HG02763 (cell line): ENCODE measurements at regions not wholly inside any gene's neighbourhood (a gene's known extent, or its start where the extent isn't known, plus 50 kb on each side); places are given as distances from the start of the nearest gene placed in this dataset.

ENCODE experiments used
- ATAC-seq: cut with Tn5 transposase; IDR thresholded peaks from one replicate; pipeline ENCODE4 v1.9.1; 2021; ENCODE audit warnings: mild to moderate bottlenecking, moderate library complexity; ENCODE audit not compliant: unreplicated experiment

DNA sequence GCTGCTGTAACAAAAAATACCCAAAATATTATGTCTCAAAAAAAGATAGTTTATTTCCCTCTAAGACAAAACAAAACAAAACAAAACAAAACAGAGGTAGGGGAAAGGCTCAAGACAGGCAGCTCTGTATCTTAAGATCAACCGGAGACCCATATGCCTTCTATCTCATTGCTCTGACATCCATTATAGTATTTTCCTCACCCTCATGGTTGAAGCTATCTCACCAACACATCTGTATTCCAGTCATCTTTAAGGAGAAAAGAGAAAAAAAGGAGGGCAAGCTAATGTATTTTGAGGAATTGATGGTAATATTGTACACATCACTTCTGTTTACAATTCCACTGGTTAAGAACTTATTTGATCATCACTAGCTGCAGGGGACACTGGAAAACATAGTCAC is 239.7 kb downstream of the ICOS start:
- ATAC-seq: no peak

DNA sequence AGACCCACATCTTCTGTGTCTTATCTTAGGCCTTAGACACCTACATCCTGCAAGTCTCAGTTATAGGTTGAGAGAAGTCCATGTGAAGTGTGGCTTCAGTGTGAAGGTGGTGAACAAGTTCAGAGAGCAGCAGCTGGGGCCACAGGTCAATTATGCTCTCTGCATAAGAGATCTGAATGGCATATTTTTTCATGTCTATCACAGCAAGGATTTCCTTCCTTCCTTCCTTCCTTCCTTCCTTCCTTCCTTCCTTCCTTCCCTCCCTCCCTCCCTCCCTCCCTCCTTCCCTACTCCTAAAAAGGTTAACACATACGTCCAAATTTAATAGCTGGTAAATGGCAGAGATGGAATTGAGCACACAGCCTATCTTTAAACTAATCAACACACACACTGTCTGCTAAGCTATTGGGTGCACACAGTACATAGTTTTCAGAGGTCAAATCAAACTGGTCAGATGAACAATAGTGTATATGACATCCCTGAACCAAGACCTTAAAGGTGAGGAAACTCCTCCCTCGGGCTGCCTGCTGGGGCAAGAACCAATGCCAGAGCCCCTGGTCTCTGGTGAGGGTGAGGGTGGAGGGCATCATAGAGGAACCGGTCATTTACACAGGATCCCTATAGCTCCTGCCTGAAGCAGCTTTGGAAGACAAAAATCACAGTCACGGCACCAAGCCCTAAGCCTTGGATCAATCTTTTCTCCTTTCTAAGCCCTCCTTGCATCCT is 240.9 kb downstream of the ICOS start:
- no peak for ATAC-seq

DNA sequence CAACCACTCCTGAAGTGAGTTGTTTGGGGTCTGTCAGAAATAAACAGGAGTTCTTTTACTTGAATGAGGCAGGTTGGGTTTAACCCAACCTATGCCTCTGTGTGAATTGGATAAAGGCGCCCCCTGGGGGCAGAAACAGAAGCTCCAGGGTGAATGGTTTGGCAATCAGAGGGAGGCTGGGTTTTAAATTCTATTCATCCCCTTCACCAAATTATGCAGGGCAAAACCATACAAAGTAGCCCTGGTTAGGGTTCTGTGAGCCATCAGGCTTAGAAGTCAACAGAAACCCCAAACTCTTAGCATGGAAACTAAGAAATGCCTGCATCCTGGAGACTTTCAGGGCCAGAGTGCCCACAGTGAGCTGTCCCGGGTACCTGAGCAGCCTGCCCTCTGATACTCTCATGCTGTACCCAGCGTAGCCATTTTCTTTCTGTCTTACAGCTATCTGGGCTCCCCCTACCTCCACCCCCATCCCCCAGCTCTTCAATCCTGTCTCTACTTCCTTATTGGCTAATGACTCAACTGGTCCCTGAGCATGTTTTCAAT is 241.5 kb downstream of the ICOS start:
- no peak for ATAC-seq

DNA sequence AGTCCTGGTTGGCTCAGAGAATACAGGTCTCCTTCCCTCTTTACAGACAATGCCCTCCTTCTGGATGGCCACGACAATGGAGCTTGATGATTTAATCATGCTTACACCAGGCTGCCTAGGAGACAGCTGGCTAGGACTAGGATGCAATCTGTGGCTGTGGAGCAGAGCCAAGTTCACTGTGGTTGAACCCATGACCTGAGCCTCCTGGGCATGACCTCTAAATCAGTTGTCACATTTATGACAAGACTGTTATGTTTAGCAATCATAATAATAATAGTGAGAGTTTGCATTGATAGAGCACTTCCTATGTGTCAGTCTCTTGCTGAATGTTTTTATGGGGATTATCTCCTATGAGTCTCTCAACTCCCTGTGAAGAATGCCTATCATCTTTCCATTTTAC is 244.1 kb downstream of the ICOS start:
- ATAC-seq: no peak

DNA sequence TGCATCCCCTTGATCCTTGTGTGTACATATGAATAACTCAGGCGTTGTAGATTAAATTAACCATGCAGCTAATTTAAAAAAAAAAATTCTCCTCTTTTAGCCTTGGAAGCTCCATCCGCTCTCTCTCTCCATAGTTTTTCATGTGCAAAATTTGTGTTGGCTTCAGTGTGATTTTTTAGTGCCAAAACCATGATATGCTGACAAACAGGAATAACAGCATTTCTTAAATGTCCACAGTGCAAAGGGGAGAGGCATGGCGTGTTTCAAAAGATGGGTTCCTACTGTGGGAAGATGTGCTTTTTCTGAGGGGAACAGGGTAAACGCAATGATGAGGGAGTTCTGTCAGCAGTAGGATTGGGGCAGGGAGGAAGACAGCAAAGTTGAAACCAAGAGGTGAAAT is 247.0 kb downstream of the ICOS start:
- no peak for ATAC-seq

DNA sequence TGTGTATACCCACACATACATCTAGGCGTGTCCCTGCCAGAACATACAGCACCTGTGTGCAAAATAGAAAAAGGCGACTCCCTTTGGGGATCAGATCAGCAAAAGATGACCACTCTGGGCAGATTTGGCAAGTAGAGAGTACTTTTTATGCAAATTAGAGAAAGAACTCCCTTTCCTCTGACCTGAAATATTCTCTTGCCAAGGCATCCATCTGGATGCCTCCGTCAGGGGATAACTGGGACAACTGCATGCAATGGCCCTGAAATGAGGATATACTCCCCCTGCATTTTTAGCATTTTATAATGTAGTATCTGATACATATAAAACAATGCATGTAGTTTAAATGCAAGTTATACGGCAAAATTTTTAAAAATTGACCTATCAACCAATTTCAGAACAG is 247.7 kb downstream of the ICOS start:
- ATAC-seq: no peak

DNA sequence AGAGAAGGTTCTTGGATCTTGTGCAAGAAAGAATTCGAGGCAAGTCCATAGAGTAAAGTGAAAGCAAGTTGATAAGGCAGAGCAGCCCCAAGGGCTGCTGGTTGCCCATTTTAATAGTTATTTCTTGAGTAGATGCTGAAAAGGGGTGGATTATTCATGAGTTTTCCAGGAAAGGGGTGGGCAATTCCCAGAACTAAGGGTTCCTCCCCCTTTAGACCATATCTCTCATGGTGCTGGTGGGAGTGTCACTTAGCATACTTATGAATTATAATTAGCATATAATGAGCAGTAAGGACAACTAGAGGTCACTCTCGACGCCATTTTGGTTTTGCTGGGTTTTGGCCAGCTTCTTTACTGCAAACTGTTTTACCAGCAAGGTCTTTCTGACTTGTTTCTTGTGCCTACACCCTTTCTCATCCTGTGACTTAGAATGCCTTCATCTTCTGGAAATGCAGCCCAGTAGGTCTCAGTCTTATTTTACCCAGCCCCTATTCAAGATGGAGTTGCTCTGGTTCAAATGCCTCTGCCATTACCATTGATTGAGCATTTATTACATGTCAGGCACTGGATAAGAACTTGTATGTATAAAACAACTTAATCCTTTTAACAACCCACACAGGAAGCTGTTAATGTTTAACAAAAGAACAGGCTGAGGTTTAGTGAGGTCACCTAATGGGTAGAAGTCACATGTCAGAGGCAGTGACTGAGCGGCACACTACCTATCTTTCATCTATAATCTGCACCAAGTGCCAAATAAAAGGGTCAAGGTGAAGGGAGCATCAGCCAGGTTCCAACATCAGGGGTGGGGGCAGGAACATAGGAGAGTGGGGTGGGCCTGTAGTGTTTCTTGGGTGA is 250.9 kb downstream of the ICOS start:
- ATAC-seq: peak; percentile 63

DNA sequence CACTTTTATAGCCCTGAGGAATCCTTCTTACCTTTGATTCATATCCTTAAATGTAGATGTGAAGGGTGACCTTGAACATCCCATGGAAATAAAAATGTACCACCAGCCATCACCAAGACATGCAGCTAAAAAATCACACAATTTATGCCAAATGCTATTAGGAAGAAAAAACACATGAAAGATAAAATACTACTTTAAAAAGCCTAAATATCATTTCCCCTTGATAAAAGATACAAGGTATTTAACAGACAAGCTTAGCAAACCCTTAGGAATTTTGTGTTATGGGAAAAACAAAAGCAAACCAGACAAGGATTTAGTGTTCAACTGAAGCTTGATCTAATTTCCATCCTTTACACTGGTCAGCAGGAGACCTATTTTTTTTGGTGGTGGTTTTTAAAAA is 255.0 kb downstream of the ICOS start:
- no peak for ATAC-seq

DNA sequence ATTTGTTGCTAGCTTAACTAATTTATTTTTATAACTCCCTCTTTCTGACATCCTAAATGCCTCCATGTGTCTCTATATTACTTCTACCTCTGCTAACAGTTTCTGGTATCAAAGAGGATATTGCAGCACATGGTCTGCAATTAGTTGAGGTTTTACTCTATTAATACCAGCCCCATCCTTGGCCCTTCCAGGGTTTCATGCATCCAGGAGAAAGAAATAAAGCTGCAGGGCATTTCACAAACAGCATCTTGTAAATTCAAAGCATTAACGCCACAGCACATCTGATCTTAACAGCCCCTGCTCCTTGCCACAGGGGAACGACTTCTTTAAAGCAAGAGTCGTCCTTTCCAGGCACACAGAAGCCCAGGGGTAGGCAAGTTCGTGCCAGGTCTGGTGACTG is 258.9 kb downstream of the ICOS start:
- no peak for ATAC-seq

DNA sequence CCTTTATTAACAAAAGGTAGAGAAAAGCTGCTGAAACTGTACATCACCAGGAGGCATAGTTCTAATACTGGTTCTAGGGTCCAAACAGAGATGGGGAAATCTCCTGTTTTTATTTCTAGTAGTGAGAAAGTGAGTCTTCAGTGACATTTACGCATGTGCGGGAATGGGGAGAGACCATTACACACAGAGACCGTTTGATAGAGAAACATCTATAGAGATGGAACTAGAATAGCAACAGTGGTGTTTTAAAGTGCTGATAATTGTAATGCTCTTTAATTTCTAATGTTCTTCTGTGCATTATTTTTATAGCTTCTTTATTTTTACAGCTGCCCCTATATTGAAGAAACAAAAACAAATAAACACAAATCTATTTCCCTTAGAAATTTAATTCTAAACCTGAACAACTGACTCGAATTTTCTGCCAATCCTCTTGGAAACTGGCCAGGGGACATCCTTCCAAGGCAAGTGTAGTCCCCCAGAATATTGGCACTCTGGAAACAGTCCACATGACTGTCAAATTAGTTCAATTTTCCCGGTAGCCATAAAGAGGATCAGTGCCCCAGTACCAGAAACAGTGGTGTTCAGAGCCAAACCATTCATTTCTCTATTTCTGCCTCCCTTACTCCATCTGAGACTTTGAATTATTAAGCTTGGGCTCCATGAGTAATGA is 260.9 kb downstream of the ICOS start:
- no peak for ATAC-seq

DNA sequence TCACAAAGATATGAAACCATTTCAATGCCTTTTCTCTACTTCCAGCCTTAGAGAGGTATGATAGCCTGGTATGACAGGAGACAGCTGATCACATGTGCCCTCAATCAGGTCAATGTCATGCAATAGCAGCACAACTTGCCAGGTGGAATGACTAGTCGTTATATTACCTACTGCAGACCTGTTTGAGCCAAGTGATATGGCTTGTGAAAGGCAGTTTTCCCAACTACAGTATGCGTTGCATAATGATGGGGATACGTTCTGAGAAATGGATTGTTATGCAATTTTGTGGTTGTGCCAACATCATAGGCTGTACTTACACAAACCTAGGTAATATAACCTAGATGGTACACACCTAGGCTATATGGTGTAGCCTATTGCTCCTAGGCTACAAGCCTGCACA is 262.8 kb downstream of the ICOS start:
- ATAC-seq: no peak

DNA sequence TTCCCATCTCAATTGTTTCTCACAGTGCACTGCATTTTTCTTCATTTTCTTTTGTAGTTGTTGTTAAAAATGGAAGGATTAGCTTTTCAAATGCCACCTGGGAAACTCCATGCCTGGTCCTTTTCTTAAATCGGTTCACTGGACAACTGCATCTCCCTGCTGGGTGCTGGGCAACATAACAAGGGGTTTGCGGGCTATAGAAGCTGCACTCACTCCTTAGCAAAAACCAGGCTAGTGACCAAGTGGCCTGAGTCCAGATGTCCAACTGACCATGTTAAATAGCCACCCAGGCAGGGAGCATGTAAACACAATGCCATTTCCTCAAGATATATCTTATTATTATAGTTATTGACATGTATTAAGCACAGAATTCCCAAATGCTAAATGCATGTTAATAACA is 264.9 kb downstream of the ICOS start:
- ATAC-seq: no peak

DNA sequence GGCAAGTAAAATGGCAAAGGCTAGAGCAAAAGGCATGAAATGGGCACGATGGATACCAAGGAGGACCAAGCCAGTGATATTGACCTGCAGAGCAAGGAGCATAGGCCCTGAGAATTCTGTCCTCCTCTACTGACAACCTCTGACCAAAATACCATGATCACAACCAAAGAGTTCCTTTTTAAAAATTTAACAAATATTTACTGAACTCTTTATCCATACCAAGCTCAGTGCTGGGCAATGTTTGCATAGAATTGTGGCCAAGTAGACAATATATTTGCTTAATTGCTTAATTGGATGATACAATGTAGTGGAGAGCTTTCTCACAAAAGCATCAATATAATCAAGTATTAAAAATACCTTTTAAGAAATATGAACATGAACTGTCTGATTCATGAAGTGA is 265.7 kb downstream of the ICOS start:
- no peak for ATAC-seq

DNA sequence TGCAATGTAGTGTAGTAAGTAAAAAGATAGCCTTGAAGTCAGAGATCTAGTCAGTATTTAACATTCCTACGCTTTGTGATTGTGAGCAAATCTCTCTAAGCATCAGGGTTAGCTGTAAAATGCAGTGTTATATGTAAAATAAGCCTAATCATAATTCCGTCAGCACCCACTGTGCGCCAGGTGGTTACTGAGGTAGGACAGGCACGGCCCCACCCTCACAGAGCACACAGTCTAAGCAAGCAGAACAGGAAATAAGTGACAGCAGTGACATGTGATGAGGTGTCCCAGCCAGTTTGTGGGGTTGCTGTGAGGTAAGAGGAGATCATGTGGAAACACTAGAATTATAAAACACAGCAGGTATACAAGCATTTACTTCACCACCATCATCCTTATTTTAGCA is 267.1 kb downstream of the ICOS start:
- ATAC-seq: no peak

DNA sequence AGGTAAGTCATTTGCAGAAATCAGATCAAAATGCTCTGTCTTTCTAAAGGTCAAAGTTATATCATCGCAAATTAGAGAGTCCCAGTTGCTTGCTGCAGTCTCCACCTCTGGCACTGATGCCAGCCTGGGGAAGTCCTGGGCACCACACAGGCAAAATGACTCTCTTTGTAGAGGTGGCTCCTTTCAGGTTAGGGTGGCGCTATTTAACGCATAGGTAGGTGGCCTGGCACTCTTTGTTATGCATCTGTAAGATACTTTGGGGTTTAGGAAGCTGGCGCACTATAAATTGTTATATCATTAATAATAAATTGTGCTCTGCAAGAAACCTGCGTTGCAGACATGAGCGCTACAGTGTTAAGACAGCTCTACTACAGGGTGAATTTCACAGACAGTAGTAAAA is 268.5 kb downstream of the ICOS start:
- ATAC-seq: no peak

DNA sequence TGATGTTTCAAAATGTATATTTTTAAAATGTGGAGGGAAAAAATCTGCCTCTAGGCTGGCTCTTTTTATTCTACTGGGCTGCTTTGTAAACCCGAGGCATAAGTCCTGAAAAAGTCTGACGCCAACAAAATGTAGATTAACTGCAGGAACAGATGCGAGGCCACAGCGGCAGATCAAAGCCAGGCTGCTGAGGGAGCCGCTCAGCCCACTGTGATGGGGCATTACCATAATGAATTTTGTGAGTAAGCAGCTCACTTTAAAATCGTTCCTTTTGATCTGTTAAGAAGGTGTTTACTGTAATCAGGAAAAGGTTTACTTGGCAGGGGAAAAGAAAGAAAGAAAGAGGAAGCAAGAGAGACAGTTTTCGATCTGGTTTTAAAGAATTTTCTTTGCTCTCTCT is 269.0 kb downstream of the ICOS start:
- no peak for ATAC-seq

DNA sequence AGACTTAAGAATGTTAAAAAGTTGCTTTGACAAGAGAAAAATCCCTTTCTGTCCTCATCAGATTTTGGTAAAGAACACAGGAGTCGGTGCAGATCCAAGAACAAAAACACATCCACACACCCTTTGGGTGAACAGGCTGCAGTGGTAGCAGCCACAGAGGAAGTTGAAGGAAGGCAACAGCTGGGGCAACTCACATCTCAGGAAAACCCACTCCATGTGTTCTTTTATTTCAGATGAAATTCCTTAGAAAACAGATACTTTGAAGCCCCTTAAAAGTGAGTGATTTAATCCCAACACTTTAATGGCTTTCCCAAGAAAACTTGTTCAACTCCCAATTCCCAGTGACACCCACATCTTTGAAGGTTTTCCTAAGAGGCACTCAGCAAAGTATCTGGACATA is 271.3 kb downstream of the ICOS start:
- no peak for ATAC-seq

DNA sequence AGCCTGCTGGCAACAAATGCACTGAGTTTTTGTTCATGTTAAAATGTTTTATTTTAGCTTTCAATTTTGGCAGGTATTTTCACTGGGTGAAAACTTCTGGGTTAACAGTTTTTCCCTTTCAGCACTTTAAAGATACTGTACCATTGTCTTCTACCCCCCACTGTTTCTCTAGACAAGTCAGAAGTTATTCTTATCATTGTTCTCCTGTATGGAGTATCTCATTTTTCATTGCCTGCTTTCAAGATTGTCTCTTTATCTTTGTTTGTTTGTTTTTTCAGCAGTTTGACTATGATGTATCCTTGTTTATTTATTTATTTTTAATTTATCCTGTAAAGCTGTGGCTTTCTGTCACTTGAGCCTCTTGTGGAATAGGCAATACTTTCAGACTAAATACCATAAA is 277.0 kb downstream of the ICOS start:
- ATAC-seq: no peak

DNA sequence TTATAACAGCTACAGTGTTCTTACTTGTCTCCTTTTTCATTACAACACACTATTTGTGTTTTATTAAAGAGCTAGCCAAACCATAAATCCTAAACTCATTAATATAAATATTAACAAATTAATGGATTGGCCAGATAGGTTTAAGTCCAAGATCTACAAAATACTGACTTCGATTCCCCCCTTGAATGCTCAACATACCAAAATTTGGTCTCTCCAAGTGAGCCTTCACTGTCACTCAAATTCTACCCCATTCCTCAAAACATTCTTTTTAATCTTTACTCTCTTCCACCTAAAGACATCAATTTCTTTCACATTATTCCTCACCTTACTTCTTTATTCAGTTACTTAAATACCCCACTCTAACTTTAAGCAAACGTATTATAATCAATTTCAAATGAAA is 281.5 kb downstream of the ICOS start:
- no peak for ATAC-seq

DNA sequence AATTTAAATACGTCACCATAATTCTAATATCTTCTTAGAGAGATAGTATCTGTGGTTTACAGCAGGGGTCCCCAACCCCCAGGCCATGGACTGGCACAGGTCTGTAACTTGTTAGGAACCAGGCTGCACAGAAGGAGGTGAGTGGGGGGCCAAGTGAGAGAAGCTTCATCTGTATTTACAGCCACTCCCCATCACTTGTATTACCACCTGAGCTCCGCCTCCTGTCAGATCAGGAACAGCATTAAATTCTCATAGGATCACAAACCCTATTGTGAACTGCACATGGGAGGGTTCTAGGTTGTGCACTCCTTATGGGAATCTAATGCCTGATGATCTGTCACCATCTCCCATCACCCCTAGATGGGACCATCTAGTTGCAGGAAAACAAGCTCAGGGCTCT is 282.6 kb downstream of the ICOS start:
- ATAC-seq: no peak

DNA sequence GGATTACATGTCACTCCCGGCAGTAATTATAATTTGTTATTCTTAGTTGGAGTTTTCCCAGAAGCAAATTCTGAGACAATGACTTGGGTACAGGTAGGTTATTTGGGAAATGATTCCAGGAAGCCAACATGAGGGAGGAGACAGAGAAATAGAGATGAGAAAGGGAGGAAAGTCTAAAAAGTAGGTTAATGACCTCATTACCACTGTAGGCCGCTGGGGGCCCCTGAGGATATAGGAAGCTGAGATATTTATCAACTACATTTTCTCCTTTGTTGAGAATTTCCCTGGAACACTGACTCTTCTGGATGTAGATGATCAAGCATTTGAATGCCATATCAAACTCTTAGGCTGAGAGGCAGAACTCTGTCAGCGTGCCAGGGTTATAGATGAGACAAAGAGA is 284.3 kb downstream of the ICOS start:
- ATAC-seq: no peak

DNA sequence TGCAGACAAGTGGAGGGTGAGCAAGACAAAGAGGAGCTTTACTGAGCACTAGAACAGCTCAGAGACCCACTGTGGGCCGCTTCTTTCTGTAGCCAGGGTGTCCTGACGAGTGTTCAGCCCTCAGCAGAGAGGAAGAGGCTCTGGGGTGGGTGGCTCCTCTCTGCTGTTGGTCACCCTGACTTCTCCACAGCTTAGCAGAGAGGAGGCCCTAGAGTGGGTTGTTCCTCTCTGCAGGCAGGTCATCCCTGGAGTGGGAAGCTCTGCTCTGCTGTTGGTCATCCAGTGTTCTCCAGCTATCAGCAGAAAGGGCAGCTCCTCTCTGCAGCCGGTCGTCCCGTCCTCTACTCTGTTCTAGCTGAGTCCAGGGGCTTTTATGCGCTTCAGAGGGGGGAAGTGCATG is 286.5 kb downstream of the ICOS start:
- no peak for ATAC-seq
